PC-3 (cell line): ENCODE measurements at regions not wholly inside any gene's neighbourhood (a gene's known extent, or its start where the extent isn't known, plus 50 kb on each side); places are given as distances from the start of the nearest gene placed in this dataset.

ENCODE experiments used
- ATAC-seq: fragments of 200-7000 bp; cut with Tn5 transposase; 2 replicates; pipeline ENCODE4 v1.9.1; 2020; ENCODE audit warnings: mild to moderate bottlenecking, moderate library complexity
- BruUV-seq: library from RNA; stranded (reverse); fragments of 400-500 nt; replicated peaks from 2 replicates; lab custom pipeline; 2021; lab: Mats Ljungman, UMichigan
- CTCF ChIA-PET: fragments of 300-600 bp; sonication (Branson Sonifier 250); formaldehyde crosslinking; loops from one replicate; lab custom pipeline; 2022; ENCODE audit warnings: antibody characterized with exemption; lab: Charles Lee
- POLR2A ChIA-PET: fragments of 300-600 bp; sonication (Branson Sonifier 250); formaldehyde crosslinking; loops from one replicate; lab custom pipeline; 2022; ENCODE audit warnings: antibody characterized with exemption; ENCODE audit not compliant: unreplicated experiment; lab: Charles Lee
- DNase-seq: peaks from one replicate; pipeline ENCODE4 v3.0.0-alpha.2; 2015
- H2AFZ ChIP-seq: fragments of 300-600 bp; sonication (generic); 2 replicates; pipeline ENCODE4 v1.6.0; 2016; ENCODE audit warnings: antibody characterized with exemption, low read length
- H3F3A ChIP-seq: fragments of 300-600 bp; sonication (generic); one replicate; pipeline ENCODE4 v1.6.0; 2017; ENCODE audit warnings: antibody characterized with exemption, low read length, control low read depth, mild to moderate bottlenecking; ENCODE audit not compliant: unreplicated experiment
- H3K27ac ChIP-seq: fragments of 300-600 bp; sonication (generic); 2 replicates; pipeline ENCODE4 v1.5.1; 2016; ENCODE audit warnings: mild to moderate bottlenecking, low read length
- H3K27me3 ChIP-seq: fragments of 300-600 bp; sonication (generic); 2 replicates; pipeline ENCODE4 v1.6.1; 2016; ENCODE audit warnings: low read length, mixed read lengths
- H3K36me3 ChIP-seq: fragments of 300-600 bp; sonication (generic); 2 replicates; pipeline ENCODE4 v1.6.1; 2016; ENCODE audit warnings: low read depth, mixed run types, low read length, mixed read lengths
- H3K4me1 ChIP-seq: fragments of 300-600 bp; sonication (generic); 2 replicates; pipeline ENCODE4 v1.5.1; 2016; ENCODE audit warnings: low read length; ENCODE audit not compliant: insufficient read depth
- H3K4me2 ChIP-seq: fragments of 300-600 bp; sonication (generic); 2 replicates; pipeline ENCODE4 v1.6.0; 2016; ENCODE audit warnings: low read length
- H3K4me3 ChIP-seq: fragments of 300-600 bp; sonication (generic); 2 replicates; pipeline ENCODE4 v1.5.1; 2016; ENCODE audit warnings: mild to moderate bottlenecking, low read length, mixed read lengths
- H3K79me2 ChIP-seq: fragments of 300-600 bp; sonication (generic); 2 replicates; pipeline ENCODE4 v1.6.1; 2017; ENCODE audit warnings: low read length, mixed read lengths
- H3K9ac ChIP-seq: fragments of 300-600 bp; sonication (generic); 2 replicates; pipeline ENCODE4 v1.6.0; 2016; ENCODE audit warnings: mild to moderate bottlenecking, low read length
- H3K9me2 ChIP-seq: fragments of 300-600 bp; sonication (generic); replicated peaks from 2 replicates; pipeline ENCODE4 v1.6.1; 2016; ENCODE audit warnings: mixed run types, low read length, mixed read lengths
- H3K9me3 ChIP-seq: fragments of 300-600 bp; sonication (generic); 2 replicates; pipeline ENCODE4 v1.6.1; 2016; ENCODE audit warnings: low read length, mixed read lengths
- H4K20me1 ChIP-seq: fragments of 300-600 bp; sonication (generic); 2 replicates; pipeline ENCODE4 v1.6.1; 2016; ENCODE audit warnings: low read length, mixed read lengths
- EZH2 ChIP-seq: fragments of 300-600 bp; sonication (generic); IDR thresholded peaks from one replicate; pipeline ENCODE4 v1.6.1; 2017; ENCODE audit warnings: antibody characterized with exemption, mild to moderate bottlenecking, low read length; ENCODE audit not compliant: unreplicated experiment
- EZH2phosphoT487 ChIP-seq: fragments of 300-600 bp; sonication (generic); IDR thresholded peaks from 2 replicates; pipeline ENCODE4 v1.6.1; 2018; ENCODE audit warnings: mild to moderate bottlenecking, antibody characterized with exemption, low read length, borderline replicate concordance
- intact Hi-C: fragments of 100-400 bp; cut with micrococcal nuclease; formaldehyde crosslinking; loops from 2 replicates; pipeline ENCODE4 v1.9.0; 2023
- TF ChIP-seq, protein P1 (sequence below): fragments of 300-600 bp; sonication (generic); conservative IDR thresholded peaks from 2 replicates; pipeline ENCODE4 v1.5.1; 2017; ENCODE audit warnings: antibody characterized with exemption, low read depth, mild to moderate bottlenecking, low read length

GRCh38 chr7:125126376-125126775 lies 196.8 kb upstream of the POT1 start:
- Histone ChIP-seq H3K9me2 (no peaks in the 10 kb centered on the region), H3K4me3 (no peak overlapping the region), H4K20me1 (no peaks in the 10 kb centered on the region), H2AFZ (no peak overlapping the region), H3K27me3 (no peaks in the 10 kb centered on the region), H3F3A (no peaks in the 10 kb centered on the region), H3K36me3 (no peaks in the 10 kb centered on the region), H3K9me3 (no peaks in the 10 kb centered on the region), H3K9ac (no peak overlapping the region), H3K79me2 (no peaks in the 10 kb centered on the region), H3K27ac (no peak overlapping the region), H3K4me2 (no peak overlapping the region), H3K4me1 (no peaks in the 10 kb centered on the region)
- intact Hi-C loops = no loop called here
- ATAC-seq (no peak), DNase-seq (no peak)
- ChIA-PET CTCF (no interaction called here), POLR2A (no interaction called here)
- TF ChIP-seq EZH2phosphoT487 (no peak), EZH2 (no peak)
- TF ChIP-seq, protein P1, sequence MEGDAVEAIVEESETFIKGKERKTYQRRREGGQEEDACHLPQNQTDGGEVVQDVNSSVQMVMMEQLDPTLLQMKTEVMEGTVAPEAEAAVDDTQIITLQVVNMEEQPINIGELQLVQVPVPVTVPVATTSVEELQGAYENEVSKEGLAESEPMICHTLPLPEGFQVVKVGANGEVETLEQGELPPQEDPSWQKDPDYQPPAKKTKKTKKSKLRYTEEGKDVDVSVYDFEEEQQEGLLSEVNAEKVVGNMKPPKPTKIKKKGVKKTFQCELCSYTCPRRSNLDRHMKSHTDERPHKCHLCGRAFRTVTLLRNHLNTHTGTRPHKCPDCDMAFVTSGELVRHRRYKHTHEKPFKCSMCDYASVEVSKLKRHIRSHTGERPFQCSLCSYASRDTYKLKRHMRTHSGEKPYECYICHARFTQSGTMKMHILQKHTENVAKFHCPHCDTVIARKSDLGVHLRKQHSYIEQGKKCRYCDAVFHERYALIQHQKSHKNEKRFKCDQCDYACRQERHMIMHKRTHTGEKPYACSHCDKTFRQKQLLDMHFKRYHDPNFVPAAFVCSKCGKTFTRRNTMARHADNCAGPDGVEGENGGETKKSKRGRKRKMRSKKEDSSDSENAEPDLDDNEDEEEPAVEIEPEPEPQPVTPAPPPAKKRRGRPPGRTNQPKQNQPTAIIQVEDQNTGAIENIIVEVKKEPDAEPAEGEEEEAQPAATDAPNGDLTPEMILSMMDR = no peak
- BruUV-seq = no TSS peak

DNA sequence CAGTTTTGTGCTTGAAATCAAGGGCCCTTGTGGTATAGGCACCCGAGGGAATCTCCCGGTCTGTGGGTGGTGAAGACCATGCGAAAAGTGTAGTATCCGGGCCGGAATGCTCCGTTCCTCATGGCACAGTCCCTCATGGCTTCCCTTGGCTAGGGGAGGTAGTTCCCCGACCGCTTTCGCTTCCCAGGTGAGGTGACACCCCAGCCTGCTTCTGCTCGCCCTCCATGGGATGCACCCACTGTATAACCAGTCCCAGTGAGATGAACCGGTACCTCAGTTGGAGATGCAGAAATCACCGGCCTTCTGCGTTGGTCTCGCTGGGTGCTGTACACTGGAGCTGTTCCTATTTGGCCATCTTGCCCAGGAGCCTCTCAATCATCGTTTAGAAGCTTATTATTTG lies 195.7 kb upstream of the POT1 start:
- Histone ChIP-seq H2AFZ (no peak overlapping the region), H3K36me3 (no peaks in the 10 kb centered on the region), H3K9me2 (no peaks in the 10 kb centered on the region), H3K27ac (no peak overlapping the region), H3K4me2 (no peak overlapping the region), H3K4me1 (no peaks in the 10 kb centered on the region), H4K20me1 (no peaks in the 10 kb centered on the region), H3K9me3 (no peaks in the 10 kb centered on the region), H3K9ac (no peak overlapping the region), H3K4me3 (no peak overlapping the region), H3K27me3 (no peaks in the 10 kb centered on the region), H3K79me2 (no peaks in the 10 kb centered on the region), H3F3A (no peaks in the 10 kb centered on the region)
- DNase-seq (no peak), ATAC-seq (no peak)
- TF ChIP-seq, protein P1 = no peak
- no peak for TF ChIP-seq EZH2phosphoT487
- no peak for TF ChIP-seq EZH2
- POLR2A ChIA-PET = no interaction called here
- intact Hi-C loops = no loop called here
- no TSS peak for BruUV-seq
- CTCF ChIA-PET = no interaction called here

- Histone ChIP-seq H3K4me3 (no peak overlapping the region), H3K36me3 (no peaks in the 10 kb centered on the region), H3K27me3 (no peaks in the 10 kb centered on the region), H3K27ac (no peak overlapping the region), H4K20me1 (no peaks in the 10 kb centered on the region), H3K9me2 (no peaks in the 10 kb centered on the region), H2AFZ (no peak overlapping the region), H3K79me2 (no peaks in the 10 kb centered on the region), H3K9me3 (no peaks in the 10 kb centered on the region), H3K4me1 (no peaks in the 10 kb centered on the region), H3K4me2 (no peak overlapping the region), H3F3A (no peaks in the 10 kb centered on the region), H3K9ac (no peak overlapping the region)
- no TSS peak for BruUV-seq
- ChIA-PET POLR2A (no interaction called here), CTCF (interaction anchor here (0.7 kb wide), 1 partner anchor 15 kb away, joined by 4 read pairs; no protein-coding TSS in a partner anchor)
- TF ChIP-seq EZH2phosphoT487 (no peak), EZH2 (no peak)
- TF ChIP-seq, protein P1 = no peak
- ATAC-seq (peak; percentile 57), DNase-seq (no peak)
- intact Hi-C loops = no loop called here
Measured at GRCh38 chr7:125122173-125122572, 192.5 kb upstream of the POT1 start.
